Lower lobe of right lung (tissue), 2 donors: ENCODE measurements at regions not wholly inside any gene's neighbourhood (a gene's known extent, or its start where the extent isn't known, plus 50 kb on each side); places are given as distances from the start of the nearest gene placed in this dataset.
"Not testable (repeated sequence)": the region's sequence is repeated elsewhere in the genome, so short reads cannot be mapped to it uniquely, and the experiment has no call there.

Experiments used
- ATAC-seq, 2 donors: fragments of 200-7000 bp; cut with Tn5 transposase; one replicate each; pipeline ENCODE4 v1.9.1; 2020 to 2022; ENCODE audit warnings: mild to moderate bottlenecking in 2 of 2, moderate library complexity in 2 of 2
- DNase-seq: peaks from one replicate; pipeline ENCODE4 v3.0.0-alpha.2; 2020
- H3K27ac ChIP-seq: fragments of 200-600 bp; one replicate; pipeline ENCODE4 v1.8.0; 2022
- H3K27me3 ChIP-seq: fragments of 200-600 bp; one replicate; pipeline ENCODE4 v1.8.0; 2022; ENCODE audit warnings: low read depth
- H3K36me3 ChIP-seq: fragments of 200-600 bp; one replicate; pipeline ENCODE4 v1.8.0; 2022; ENCODE audit warnings: mild to moderate bottlenecking
- H3K4me1 ChIP-seq: fragments of 200-600 bp; one replicate; pipeline ENCODE4 v1.8.0; 2022
- H3K4me3 ChIP-seq: fragments of 200-600 bp; one replicate; pipeline ENCODE4 v1.8.0; 2022; ENCODE audit warnings: mild to moderate bottlenecking
- H3K9me3 ChIP-seq: fragments of 200-600 bp; one replicate; pipeline ENCODE4 v1.8.0; 2022
- intact Hi-C: fragments of 100-400 bp; cut with DNase I; formaldehyde crosslinking; loops from one replicate; pipeline ENCODE4 v1.11.0; 2022
- TF ChIP-seq, protein P1 (sequence below): fragments of 200-600 bp; IDR thresholded peaks from one replicate; pipeline ENCODE4 v1.8.0; 2022; ENCODE audit warnings: antibody characterized with exemption, mild to moderate bottlenecking
- donor health status: DM: no; HTN: yes; CAD: no; lungs with severe emphysema.

DNA sequence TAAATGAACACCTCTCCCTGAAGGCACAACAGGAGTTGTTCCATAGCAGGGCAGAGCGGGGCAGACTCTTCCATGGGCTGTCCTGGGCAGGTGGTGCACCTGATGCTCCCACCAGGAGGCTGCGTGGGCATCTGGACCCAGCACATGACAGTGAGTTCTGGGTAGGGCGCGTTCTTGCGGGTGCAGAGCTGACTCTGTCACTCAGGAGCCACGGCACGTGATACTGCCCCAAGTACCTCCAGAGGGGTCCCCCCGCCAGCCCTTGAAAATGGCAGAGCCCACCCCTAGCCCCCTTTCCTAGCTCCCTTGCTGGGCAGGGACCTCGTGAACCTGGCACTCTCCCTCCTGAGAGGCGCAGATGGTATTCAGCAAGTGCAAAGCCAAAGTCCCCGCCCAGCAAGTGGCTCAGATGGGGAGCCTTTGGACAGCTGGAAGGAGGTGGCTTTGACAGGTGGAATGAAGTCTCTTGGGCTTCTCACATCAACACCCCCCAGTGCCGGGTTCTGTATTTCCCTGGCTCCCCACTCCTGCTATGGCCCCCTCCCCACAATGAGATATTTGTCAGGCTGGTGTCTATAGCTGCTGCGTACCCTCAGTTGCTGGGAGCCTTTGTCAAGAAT is 172.1 kb downstream of the TBC1D2B start:
- no peak for DNase-seq
- Histone ChIP-seq H3K9me3 (no peaks in the 10 kb centered on the region), H3K36me3 (no peaks in the 10 kb centered on the region), H3K27me3 (no peaks in the 10 kb centered on the region), H3K27ac (no peak overlapping the region), H3K4me3 (no peak overlapping the region), H3K4me1 (no peaks in the 10 kb centered on the region)
- intact Hi-C loops = no loop called here
- TF ChIP-seq, protein P1, sequence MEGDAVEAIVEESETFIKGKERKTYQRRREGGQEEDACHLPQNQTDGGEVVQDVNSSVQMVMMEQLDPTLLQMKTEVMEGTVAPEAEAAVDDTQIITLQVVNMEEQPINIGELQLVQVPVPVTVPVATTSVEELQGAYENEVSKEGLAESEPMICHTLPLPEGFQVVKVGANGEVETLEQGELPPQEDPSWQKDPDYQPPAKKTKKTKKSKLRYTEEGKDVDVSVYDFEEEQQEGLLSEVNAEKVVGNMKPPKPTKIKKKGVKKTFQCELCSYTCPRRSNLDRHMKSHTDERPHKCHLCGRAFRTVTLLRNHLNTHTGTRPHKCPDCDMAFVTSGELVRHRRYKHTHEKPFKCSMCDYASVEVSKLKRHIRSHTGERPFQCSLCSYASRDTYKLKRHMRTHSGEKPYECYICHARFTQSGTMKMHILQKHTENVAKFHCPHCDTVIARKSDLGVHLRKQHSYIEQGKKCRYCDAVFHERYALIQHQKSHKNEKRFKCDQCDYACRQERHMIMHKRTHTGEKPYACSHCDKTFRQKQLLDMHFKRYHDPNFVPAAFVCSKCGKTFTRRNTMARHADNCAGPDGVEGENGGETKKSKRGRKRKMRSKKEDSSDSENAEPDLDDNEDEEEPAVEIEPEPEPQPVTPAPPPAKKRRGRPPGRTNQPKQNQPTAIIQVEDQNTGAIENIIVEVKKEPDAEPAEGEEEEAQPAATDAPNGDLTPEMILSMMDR = no peak
- no peak for ATAC-seq

DNA sequence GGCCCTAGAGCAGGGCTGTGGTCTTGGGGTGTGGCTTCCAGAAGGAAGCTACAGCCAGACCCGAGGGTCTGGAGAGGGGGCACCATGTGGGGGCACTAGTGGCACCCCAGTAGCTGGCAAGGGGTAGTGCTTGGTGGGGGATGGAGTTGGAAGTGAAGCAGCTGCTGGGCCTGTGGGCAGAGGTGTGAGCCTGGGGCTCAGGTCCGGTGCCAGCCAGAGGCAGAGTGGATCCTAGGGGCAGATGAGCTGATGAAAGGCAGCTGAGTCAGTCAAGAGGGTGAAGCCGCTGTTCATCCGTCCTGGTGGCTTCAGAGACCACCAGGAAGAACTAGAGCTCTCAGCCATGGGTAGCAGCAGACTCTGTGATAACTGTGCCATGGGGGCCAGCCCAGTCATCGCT is 172.6 kb downstream of the TBC1D2B start:
- H3K9me3 ChIP-seq = no peaks in the 10 kb centered on the region
- TF ChIP-seq, protein P1 = no peak
- H3K27me3 ChIP-seq = no peaks in the 10 kb centered on the region
- intact Hi-C loops = no loop called here
- H3K4me3 ChIP-seq = no peak overlapping the region
- no peaks in the 10 kb centered on the region for H3K4me1 ChIP-seq
- H3K27ac ChIP-seq = no peak overlapping the region
- H3K36me3 ChIP-seq = no peaks in the 10 kb centered on the region
- ATAC-seq (no peak), DNase-seq (no peak)

DNA sequence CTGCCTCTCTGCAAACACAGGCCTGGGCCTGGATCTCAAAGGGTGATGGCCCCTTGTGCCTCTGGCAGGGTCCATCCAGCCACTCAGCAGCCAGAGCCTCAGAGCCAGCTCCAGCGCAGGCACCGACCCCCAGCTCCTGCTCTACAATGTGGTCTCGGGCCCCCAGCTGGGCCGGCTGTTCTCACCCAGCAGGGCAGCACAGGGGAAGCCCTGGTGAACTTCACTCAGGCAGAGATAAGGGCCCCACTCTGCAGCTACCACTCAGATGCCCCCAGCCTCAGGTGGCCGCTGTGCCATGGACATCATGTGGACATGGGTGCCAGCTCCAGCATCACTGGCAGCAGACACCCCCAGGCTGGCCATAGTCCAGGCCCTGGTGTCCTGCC is 173.1 kb downstream of the TBC1D2B start:
- ATAC-seq (no peak), DNase-seq (no peak)
- H3K4me3 ChIP-seq = no peak overlapping the region
- no peaks in the 10 kb centered on the region for H3K4me1 ChIP-seq
- H3K36me3 ChIP-seq = no peaks in the 10 kb centered on the region
- H3K9me3 ChIP-seq = no peaks in the 10 kb centered on the region
- TF ChIP-seq, protein P1 = no peak
- no peaks in the 10 kb centered on the region for H3K27me3 ChIP-seq
- intact Hi-C loops = no loop called here
- H3K27ac ChIP-seq = no peak overlapping the region

DNA sequence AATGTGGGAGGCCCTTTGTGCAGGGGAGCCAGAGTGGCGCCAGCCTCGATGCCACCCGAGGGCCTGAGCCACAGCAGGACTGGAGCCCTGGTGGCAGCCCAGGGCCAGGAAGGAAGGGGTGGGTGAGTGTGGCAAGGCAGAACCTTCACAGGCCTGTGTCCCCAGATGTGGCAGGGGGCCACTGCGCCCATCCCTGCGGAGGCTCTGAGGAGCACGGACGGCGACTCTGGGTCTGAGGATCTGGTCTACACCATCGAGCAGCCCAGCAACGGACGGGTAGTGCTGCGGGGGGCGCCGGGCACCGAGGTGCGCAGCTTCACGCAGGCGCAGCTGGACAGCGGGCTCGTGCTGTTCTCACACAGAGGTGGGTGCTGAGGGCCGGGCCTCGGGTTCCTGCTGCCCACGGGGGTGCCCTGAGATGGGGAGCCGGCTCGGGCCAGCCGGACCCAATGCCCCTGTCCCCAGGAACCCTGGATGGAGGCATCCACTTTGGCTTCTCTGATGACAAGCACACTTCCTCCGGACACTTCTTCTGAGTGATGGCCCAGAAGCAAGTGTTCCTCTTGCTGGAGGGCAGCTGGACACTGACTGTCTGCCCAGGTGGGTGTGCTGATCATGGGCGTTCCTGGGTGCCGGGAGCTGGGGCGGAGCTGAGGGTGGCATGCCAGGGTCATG is 173.6 kb downstream of the TBC1D2B start:
- intact Hi-C loops, H3K4me1 ChIP-seq, DNase-seq, H3K36me3 ChIP-seq, ATAC-seq, H3K27ac ChIP-seq, H3K27me3 ChIP-seq, H3K9me3 ChIP-seq, H3K4me3 ChIP-seq: not testable (repeated sequence)

DNA sequence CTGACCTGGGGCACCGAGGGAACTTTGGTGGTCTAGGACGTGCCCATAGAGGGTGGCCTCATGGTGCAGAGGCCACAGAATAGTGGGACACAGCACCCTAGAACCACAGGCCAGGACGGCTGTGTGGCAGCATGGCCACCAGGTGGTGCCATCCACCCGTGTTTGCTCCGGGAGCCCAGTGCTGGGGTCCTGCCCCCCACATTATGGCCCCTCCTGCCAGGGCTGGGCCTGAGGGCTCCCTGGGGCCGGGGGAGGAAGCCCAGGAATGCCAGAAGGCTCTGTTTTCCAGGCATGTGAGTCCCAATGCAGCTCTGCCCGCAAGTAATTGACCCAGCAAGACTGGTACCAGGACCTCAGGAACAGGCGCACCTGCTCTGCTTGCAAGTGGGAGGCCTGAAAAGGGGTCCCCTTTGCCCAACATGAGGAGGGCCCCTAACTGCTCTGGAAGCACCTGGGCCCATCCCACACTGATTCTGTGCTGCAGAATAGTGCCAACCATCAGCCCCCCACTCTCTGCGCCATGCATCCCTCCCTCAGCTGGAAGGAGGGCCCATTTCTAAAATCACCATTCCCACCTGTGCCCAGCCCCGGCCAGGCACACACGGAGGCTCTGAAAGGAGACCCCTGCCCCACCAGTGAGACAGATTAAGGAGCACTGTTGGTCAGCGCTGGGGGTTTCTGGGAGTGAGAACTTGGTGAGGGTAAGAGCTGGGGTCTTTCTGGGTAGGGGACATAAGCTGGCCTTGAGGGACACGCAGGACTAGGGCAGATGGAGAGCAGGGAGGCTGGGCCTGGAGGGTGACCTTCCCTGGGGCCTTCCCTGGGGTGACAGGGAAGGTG is 174.4 kb downstream of the TBC1D2B start:
- H3K9me3 ChIP-seq, DNase-seq, intact Hi-C loops, H3K36me3 ChIP-seq, H3K4me3 ChIP-seq, H3K4me1 ChIP-seq, H3K27me3 ChIP-seq, H3K27ac ChIP-seq: not testable (repeated sequence)
- TF ChIP-seq, protein P1 = peak; percentile 62
- ATAC-seq = peak in 1 of 2 donors; percentile 15
